Tibial artery (tissue), 4 donors: ENCODE measurements at regions not wholly inside any gene's neighbourhood (a gene's known extent, or its start where the extent isn't known, plus 50 kb on each side); places are given as distances from the start of the nearest gene placed in this dataset.

Experiments
- DNase-seq, 2 donors: peaks; one replicate each; pipeline ENCODE4 v3.0.0-alpha.2; 2019
- H3K27ac ChIP-seq, 2 donors: fragments of 200-600 bp; sonication (generic) in 1 of 2; 1 replicate in 1 of 2; 2 replicates in 1 of 2; pipeline ENCODE4 v1.5.1; 2018 to 2019; ENCODE audit warnings: mild to moderate bottlenecking in 1 of 2
- H3K27me3 ChIP-seq, 2 donors: fragments of 200-600 bp; sonication (generic) in 1 of 2; one replicate each; pipeline versions ENCODE4 v1.5.1 to v1.6.0; 2016 to 2019
- H3K36me3 ChIP-seq, 3 donors: fragments of 200-600 bp; sonication (generic) in 2 of 3; one replicate each; pipeline ENCODE4 v1.5.1; 2016 to 2019; ENCODE audit warnings: mild to moderate bottlenecking in 2 of 3
- H3K4me1 ChIP-seq, 4 donors: fragments of 200-600 bp; sonication (generic) in 2 of 4; 1 replicate in 3 of 4; 2 replicates in 1 of 4; pipeline ENCODE4 v1.5.1; 2016 to 2019
- H3K4me3 ChIP-seq, 2 donors: fragments of 200-600 bp; sonication (generic) in 1 of 2; 1 replicate in 1 of 2; 2 replicates in 1 of 2; pipeline ENCODE4 v1.5.1; 2018 to 2019; ENCODE audit warnings: mild to moderate bottlenecking in 2 of 2
- H3K9me3 ChIP-seq, 3 donors: fragments of 200-600 bp; sonication (generic) in 1 of 3; one replicate each; pipeline ENCODE4 v1.5.1; 2016 to 2019
- intact Hi-C: fragments of 100-400 bp; cut with DNase I; formaldehyde crosslinking; loops from one replicate; pipeline ENCODE4 v1.15.0; 2023; ENCODE audit warnings: low total_unique reads
- TF ChIP-seq, protein P1 (sequence below), 2 experiments: fragments of 200-600 bp in 1 of 2; fragments of 450-650 bp in 1 of 2; IDR thresholded peaks; one replicate each; pipeline ENCODE4 v1.5.1; 2017 to 2019; ENCODE audit warnings: antibody characterized with exemption in 2 of 2, mild to moderate bottlenecking in 1 of 2, moderate library complexity in 1 of 2

DNA sequence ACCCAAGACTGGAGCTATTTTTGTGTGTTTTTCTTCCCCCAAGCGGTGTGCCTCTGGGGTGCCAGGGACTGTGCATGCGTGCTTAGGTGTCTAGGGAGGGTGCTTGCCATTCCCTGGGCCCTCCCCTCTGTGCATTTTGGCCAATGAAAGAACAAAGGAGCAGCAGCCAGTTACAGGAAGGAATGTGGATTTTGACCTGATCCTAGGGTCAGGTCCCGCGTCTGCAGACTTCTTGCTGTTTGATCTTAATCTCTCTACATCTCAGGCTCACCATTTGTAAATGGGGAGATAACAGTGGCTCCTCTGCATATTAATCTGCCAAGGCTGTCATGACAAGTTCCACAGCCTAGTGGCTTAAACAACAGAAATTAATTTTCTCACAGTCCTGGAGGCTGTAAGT is 699.1 kb downstream of the QKI start:
- no peak for DNase-seq
- Histone ChIP-seq H3K4me1 (peaks cover 0 to 16% (median 3%) of the 10 kb centered on the region in 4 donors), H3K27ac (no peak overlapping the region), H3K4me3 (no peak overlapping the region), H3K9me3 (no peaks in the 10 kb centered on the region), H3K36me3 (no peaks in the 10 kb centered on the region), H3K27me3 (no peaks in the 10 kb centered on the region)
- TF ChIP-seq, protein P1, sequence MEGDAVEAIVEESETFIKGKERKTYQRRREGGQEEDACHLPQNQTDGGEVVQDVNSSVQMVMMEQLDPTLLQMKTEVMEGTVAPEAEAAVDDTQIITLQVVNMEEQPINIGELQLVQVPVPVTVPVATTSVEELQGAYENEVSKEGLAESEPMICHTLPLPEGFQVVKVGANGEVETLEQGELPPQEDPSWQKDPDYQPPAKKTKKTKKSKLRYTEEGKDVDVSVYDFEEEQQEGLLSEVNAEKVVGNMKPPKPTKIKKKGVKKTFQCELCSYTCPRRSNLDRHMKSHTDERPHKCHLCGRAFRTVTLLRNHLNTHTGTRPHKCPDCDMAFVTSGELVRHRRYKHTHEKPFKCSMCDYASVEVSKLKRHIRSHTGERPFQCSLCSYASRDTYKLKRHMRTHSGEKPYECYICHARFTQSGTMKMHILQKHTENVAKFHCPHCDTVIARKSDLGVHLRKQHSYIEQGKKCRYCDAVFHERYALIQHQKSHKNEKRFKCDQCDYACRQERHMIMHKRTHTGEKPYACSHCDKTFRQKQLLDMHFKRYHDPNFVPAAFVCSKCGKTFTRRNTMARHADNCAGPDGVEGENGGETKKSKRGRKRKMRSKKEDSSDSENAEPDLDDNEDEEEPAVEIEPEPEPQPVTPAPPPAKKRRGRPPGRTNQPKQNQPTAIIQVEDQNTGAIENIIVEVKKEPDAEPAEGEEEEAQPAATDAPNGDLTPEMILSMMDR (IDR thresholded peaks at IDR 0.05): no peak
- intact Hi-C loops: no loop called here

DNA sequence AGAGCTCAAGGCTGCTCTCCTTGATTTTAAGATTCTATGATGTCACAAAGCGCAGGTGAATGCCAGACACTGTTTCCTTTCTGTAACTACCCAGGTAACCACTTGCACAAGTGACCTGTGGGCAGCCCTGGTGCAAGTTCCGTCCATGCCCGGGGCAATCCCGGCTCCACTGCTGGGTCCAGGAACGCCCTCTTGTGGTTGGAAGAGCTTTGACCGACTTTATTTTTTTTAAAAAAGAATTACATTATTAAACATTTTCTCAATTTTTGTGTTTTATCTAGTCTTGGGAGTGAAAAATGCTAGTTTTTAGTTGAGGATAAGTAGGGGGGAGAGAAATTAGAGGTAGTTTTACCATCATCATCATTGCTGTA is 695.2 kb downstream of the QKI start:
- Histone ChIP-seq H3K36me3 (no peaks in the 10 kb centered on the region), H3K4me3 (no peak overlapping the region), H3K9me3 (no peaks in the 10 kb centered on the region), H3K27me3 (no peaks in the 10 kb centered on the region), H3K4me1 (peaks cover 0 to 18% (median 3%) of the 10 kb centered on the region in 4 donors), H3K27ac (no peak overlapping the region)
- TF ChIP-seq, protein P1 (IDR thresholded peaks at IDR 0.05): peak; percentile 36 to 54
- DNase-seq: peak in 1 of 2 donors; percentile 32
- intact Hi-C loops: no loop called here

DNA sequence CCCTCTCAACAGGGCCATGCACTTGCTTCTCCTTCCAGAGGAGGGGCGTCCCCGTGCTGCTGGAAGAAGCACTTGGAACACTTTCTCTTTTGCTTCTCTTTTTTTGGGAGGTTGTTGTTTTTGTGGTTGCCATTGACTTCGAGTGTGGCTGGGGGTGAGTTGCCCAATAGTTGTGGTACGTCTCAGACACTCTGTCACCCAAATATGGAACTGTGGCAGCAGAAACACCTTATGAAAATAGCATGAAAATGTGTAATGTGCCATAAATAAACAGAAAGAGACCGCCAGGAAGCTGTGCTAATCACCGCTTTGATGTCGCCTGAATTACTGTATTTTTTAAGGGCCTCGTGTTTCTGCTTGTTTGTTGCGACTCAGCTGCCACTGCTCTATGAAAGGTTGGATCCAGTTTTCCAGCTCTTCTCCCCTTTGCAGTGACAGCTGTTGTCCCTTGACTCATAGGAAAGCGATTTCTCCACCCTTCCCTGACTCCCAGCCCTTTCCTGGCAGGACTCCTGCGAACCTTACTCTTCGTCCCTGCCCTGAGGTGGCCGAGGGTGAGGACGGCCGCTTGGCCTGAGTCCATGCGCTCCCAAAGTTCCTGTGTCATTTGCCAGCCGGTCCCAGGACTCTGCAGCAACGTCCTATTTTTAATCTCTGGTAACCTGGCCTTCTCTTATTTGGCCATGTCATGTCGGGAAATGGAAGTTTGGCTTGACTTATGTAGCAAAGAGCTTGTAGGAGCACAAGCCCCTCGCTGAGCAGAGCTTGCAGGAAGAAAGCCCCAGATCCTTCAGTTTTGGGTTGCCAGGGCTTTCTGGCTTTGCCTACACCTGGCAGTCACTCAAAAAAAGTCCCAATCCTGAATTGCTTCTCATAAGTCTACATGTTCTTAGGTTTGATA is 694.6 kb downstream of the QKI start:
- H3K36me3 ChIP-seq: no peaks in the 10 kb centered on the region
- no peaks in the 10 kb centered on the region for H3K27me3 ChIP-seq
- no peaks in the 10 kb centered on the region for H3K9me3 ChIP-seq
- peak overlapping the region in 1 of 2 donors; percentile 6 for H3K4me3 ChIP-seq
- peaks cover 0 to 18% (median 3%) of the 10 kb centered on the region in 4 donors for H3K4me1 ChIP-seq
- peak in 1 of 2 donors; percentile 33 for DNase-seq
- TF ChIP-seq, protein P1 (IDR thresholded peaks at IDR 0.05): no peak
- intact Hi-C loops: no loop called here
- H3K27ac ChIP-seq: peak overlapping the region in 1 of 2 donors; percentile 5

DNA sequence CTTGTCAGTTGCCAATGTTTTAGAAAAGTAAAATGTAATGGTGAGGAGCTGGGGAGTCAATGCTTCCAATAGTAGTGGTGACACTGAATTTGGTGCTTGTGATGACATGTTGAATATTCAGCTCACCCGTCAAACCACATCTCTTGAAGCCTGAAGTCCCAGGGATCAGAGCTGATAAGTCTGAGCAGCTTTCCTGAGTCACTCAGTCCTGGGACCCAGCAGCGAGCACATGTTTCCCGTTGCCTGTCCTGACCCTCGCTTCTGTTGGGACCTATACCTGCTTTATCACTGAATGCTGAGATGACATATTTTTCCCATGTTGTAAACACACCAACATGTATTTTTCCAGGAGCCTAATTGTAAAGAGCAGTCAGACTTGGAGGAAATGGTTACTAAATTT is 693.6 kb downstream of the QKI start:
- H3K36me3 ChIP-seq: no peaks in the 10 kb centered on the region
- H3K9me3 ChIP-seq: no peaks in the 10 kb centered on the region
- intact Hi-C loops: no loop called here
- H3K4me3 ChIP-seq: no peak overlapping the region
- H3K27me3 ChIP-seq: no peaks in the 10 kb centered on the region
- no peak overlapping the region for H3K27ac ChIP-seq
- peaks cover 0 to 18% (median 3%) of the 10 kb centered on the region in 4 donors for H3K4me1 ChIP-seq
- TF ChIP-seq, protein P1 (IDR thresholded peaks at IDR 0.05): no peak
- DNase-seq: no peak

DNA sequence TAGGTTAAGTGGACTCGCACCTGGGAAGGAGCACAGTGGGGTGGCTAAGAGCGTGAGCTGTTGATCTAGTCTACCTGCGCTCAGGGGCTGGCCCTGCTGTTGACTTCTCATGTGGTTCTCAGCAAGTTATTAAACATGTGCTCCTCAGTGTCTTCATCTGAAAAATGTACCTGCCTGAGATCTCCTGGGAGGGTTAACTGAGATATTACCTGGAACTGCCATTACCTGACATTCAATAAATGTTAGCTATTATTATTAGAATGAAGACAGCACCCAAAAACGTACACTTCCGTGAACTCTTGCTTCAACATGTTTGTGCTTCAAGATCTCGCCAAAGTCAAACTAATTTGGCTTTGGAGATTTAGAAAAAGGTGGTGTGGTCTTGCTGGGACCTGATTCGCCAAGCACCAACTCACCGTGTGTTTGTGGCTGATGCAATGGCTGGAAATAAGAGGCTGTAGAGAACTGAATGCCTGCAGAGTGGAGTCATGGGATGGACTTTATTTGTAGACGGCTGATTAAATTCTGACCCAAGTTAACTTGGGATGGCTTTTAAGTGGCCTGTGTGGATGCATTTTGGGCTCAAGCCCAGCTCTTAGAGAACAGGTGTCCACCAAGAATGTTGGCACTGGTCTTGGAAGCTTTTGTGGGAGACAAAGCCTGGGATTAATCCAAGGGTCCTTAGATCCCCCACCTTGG is 692.9 kb downstream of the QKI start:
- no peak for DNase-seq
- Histone ChIP-seq H3K9me3 (no peaks in the 10 kb centered on the region), H3K4me1 (peaks cover 0 to 18% (median 3%) of the 10 kb centered on the region in 4 donors), H3K27me3 (no peaks in the 10 kb centered on the region), H3K27ac (no peak overlapping the region), H3K4me3 (no peak overlapping the region), H3K36me3 (no peaks in the 10 kb centered on the region)
- intact Hi-C loops: no loop called here
- TF ChIP-seq, protein P1 (IDR thresholded peaks at IDR 0.05): no peak
